Endothelial cell (in vitro differentiated cells): ENCODE measurements at regions not wholly inside any gene's neighbourhood (a gene's known extent, or its start where the extent isn't known, plus 50 kb on each side); places are given as distances from the start of the nearest gene placed in this dataset.

ENCODE experiments used
- DNase-seq: peaks from one replicate; pipeline ENCODE4 v3.0.0; 2021; ENCODE audit warnings: low spot score
- H3K27ac Mint-ChIP-seq: one replicate; pipeline ENCODE4 v1.8.0; 2021; ENCODE audit warnings: mixed read lengths, inconsistent platforms; ENCODE audit not compliant: unreplicated experiment
- H3K27me3 Mint-ChIP-seq: one replicate; pipeline ENCODE4 v1.8.0; 2021; ENCODE audit warnings: mild to moderate bottlenecking, moderate library complexity, mixed read lengths, inconsistent platforms; ENCODE audit not compliant: unreplicated experiment
- H3K36me3 Mint-ChIP-seq: one replicate; pipeline ENCODE4 v1.8.0; 2021; ENCODE audit warnings: mild to moderate bottlenecking, low read depth, mixed read lengths, inconsistent platforms; ENCODE audit not compliant: unreplicated experiment
- H3K4me1 Mint-ChIP-seq: one replicate; pipeline ENCODE4 v1.8.0; 2021; ENCODE audit warnings: mild to moderate bottlenecking, mixed read lengths, inconsistent platforms; ENCODE audit not compliant: unreplicated experiment
- H3K4me3 Mint-ChIP-seq: one replicate; pipeline ENCODE4 v1.8.0; 2021; ENCODE audit warnings: mild to moderate bottlenecking, mixed read lengths, inconsistent platforms; ENCODE audit not compliant: unreplicated experiment
- H3K9me3 Mint-ChIP-seq: one replicate; pipeline ENCODE4 v1.8.0; 2021; ENCODE audit warnings: mixed read lengths, inconsistent platforms; ENCODE audit not compliant: unreplicated experiment
- TF ChIP-seq, protein P1 (sequence below): fragments of 200-600 bp; sonication (generic); IDR thresholded peaks from one replicate; pipeline ENCODE4 v1.5.0; 2021; ENCODE audit warnings: antibody characterized with exemption; ENCODE audit not compliant: unreplicated experiment

DNA sequence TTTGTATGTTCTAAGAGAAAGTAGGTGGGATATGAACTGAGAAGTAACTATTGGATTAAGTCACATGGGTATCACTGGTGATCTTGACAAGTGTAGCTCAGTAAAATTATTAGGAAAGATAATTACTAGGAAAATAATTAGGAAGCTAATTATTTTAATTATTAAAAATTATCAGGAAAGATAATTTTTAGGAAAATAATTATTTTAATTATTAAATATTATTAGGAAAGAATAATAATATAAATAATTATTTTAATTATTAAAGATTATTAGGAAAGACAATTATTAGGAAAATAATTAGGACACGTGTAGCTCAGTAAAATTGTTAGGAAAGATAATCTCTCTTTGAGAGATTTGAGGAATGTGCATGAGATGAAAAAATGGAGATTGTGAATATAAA is 623.4 kb upstream of the PIK3C3 start:
- H3K27me3 Mint-ChIP-seq: peaks cover 2% of the 10 kb centered on the region
- no peak overlapping the region for H3K4me3 Mint-ChIP-seq
- no peaks in the 10 kb centered on the region for H3K4me1 Mint-ChIP-seq
- no peaks in the 10 kb centered on the region for H3K36me3 Mint-ChIP-seq
- no peaks in the 10 kb centered on the region for H3K9me3 Mint-ChIP-seq
- H3K27ac Mint-ChIP-seq: no peak overlapping the region
- no peak for DNase-seq
- TF ChIP-seq, protein P1, sequence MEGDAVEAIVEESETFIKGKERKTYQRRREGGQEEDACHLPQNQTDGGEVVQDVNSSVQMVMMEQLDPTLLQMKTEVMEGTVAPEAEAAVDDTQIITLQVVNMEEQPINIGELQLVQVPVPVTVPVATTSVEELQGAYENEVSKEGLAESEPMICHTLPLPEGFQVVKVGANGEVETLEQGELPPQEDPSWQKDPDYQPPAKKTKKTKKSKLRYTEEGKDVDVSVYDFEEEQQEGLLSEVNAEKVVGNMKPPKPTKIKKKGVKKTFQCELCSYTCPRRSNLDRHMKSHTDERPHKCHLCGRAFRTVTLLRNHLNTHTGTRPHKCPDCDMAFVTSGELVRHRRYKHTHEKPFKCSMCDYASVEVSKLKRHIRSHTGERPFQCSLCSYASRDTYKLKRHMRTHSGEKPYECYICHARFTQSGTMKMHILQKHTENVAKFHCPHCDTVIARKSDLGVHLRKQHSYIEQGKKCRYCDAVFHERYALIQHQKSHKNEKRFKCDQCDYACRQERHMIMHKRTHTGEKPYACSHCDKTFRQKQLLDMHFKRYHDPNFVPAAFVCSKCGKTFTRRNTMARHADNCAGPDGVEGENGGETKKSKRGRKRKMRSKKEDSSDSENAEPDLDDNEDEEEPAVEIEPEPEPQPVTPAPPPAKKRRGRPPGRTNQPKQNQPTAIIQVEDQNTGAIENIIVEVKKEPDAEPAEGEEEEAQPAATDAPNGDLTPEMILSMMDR: no peak

DNA sequence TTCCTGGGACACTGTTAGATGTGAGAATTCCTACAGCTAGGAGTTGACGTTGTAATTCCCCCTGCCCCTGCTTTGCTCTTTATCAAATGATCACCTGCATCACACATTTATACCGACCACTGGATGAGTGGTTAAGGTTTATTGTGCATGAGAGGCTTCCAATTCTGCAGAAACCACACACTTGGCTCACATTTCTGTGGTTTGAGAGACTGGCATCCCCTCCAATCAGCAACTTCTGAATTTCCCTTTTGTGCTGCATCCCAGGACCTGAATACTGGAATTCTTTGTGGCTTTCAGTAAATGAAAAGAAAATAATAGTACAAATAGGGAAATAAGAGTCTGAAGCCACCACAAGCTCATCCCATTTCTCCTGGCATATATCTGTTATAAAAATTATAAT is 628.7 kb upstream of the PIK3C3 start:
- TF ChIP-seq, protein P1: no peak
- Mint-ChIP-seq H3K9me3 (no peaks in the 10 kb centered on the region), H3K27me3 (peaks cover 2% of the 10 kb centered on the region), H3K4me1 (no peaks in the 10 kb centered on the region), H3K27ac (no peak overlapping the region), H3K36me3 (no peaks in the 10 kb centered on the region), H3K4me3 (no peak overlapping the region)
- DNase-seq: no peak

DNA sequence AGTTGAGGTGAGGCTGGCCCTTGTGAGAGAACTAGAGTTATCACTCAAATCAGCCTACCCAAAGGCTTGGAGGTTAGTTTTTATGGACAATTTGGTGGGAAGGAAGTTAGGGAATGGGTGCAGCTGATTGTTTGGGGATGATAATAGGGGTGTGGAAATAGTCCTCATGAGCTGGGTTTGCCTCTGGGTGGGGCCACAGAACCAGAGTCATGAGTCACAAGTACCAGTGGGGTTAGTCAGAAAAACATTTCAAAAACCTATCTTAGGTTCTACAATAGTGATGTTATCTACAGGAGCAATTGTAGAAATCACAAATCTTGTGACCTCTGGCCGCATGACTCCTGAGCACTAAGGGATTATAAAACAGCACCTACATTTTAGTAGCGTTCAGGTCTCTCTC is 630.1 kb upstream of the PIK3C3 start:
- TF ChIP-seq, protein P1: no peak
- no peak for DNase-seq

DNA sequence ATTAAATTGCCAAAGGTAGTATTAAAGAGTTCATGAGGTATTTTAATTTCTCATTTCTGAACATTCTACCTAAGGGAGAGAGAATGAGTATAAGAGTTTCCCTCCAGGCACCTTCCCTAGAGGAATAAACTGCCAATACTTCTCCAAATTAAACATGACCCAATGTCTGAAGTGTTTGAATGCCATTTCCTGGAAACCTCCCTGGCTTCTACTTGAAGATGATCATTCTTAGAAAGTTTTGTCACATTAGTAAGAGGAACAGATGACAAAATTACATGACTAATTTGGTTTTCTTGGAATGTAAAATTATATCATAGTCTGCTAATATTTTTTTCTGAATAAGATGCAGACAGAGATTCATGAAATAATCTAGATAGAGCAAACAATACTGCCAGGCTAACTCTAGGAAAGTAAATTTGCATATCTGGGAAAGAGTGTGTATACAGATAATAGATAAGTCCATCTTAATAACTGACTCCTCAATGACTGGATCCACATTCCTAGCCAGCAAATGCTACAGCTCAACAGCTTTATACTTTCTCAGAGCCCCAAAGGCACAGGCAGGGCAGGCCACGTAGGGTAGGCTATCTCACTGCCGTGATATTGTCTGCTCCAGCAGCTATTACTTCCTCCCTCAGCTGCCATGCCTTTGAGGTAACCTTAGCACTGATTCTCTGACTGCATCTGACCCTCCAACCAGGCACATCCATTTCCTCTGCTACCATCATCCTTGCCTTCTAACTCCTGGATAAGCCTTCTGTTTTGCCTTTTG is 630.8 kb upstream of the PIK3C3 start:
- Mint-ChIP-seq H3K4me3 (no peak overlapping the region), H3K4me1 (no peaks in the 10 kb centered on the region), H3K27me3 (peaks cover 2% of the 10 kb centered on the region), H3K9me3 (no peaks in the 10 kb centered on the region), H3K36me3 (no peaks in the 10 kb centered on the region), H3K27ac (no peak overlapping the region)
- DNase-seq: no peak
- TF ChIP-seq, protein P1: no peak

More for the DNA sequence above, 630.1 kb upstream of the PIK3C3 start:
- no peak overlapping the region for H3K4me3 Mint-ChIP-seq
- peaks cover 2% of the 10 kb centered on the region for H3K27me3 Mint-ChIP-seq
- no peaks in the 10 kb centered on the region for H3K9me3 Mint-ChIP-seq
- H3K4me1 Mint-ChIP-seq: no peaks in the 10 kb centered on the region
- no peak overlapping the region for H3K27ac Mint-ChIP-seq
- no peaks in the 10 kb centered on the region for H3K36me3 Mint-ChIP-seq

DNA sequence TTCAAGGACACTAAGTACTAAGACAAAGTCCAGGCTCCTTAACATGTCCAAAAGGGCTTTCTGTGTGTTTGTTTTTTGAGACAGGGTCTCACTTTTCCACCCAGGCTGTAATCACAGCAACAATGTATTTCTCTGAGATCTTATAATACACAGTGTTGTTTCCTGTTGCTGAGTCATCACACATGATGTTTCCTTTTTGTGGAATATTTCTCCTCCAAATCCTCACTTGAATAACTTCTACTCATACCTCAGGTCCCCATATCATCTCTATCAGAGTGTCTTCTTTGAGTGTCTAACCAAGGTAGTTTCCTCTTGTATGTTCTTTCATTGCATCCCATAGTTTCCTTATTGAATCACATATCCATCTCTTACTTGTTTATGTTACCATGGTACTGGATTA is 632.0 kb upstream of the PIK3C3 start:
- H3K27ac Mint-ChIP-seq: no peak overlapping the region
- no peaks in the 10 kb centered on the region for H3K36me3 Mint-ChIP-seq
- H3K9me3 Mint-ChIP-seq: no peaks in the 10 kb centered on the region
- no peaks in the 10 kb centered on the region for H3K27me3 Mint-ChIP-seq
- DNase-seq: no peak
- H3K4me1 Mint-ChIP-seq: no peaks in the 10 kb centered on the region
- TF ChIP-seq, protein P1: no peak
- H3K4me3 Mint-ChIP-seq: no peak overlapping the region
